T-helper 1 cell (primary cell): ENCODE measurements at regions not wholly inside any gene's neighbourhood (a gene's known extent, or its start where the extent isn't known, plus 50 kb on each side); places are given as distances from the start of the nearest gene placed in this dataset.
"Not testable (repeated sequence)": the region's sequence is repeated elsewhere in the genome, so short reads cannot be mapped to it uniquely, and the experiment has no call there.

Source experiments
- DNase-seq, 5 donors: peaks; one replicate each; pipeline ENCODE4 v3.0.0-alpha.2; 2012 to 2020

GRCh38 chrX:50967736-50968135, 57.2 kb downstream of the BMP15 start:
- no peak for DNase-seq

GRCh38 chrX:50968871-50969635, 58.5 kb downstream of the BMP15 start:
- not testable (repeated sequence) for DNase-seq

GRCh38 chrX:50971395-50971794, 60.9 kb downstream of the BMP15 start:
- no peak for DNase-seq

- DNase-seq: no peak
Measured at GRCh38 chrX:50973199-50973598, 62.7 kb downstream of the BMP15 start.

GRCh38 chrX:50978920-50979682, 68.6 kb downstream of the BMP15 start:
- DNase-seq: no peak

GRCh38 chrX:50980251-50980650, 69.7 kb downstream of the BMP15 start:
- DNase-seq: no peak

- peak in 2 of 5 donors; percentile 0 to 11 for DNase-seq
Measured at GRCh38 chrX:50988649-50989048, 78.1 kb downstream of the BMP15 start.

GRCh38 chrX:50996930-50997329, 86.4 kb downstream of the BMP15 start:
- DNase-seq: no peak

GRCh38 chrX:51000384-51000783, 89.8 kb downstream of the BMP15 start:
- not testable (repeated sequence) for DNase-seq

GRCh38 chrX:51001733-51002632, 91.4 kb downstream of the BMP15 start:
- DNase-seq: not testable (repeated sequence)

GRCh38 chrX:51006064-51006463, 95.5 kb downstream of the BMP15 start:
- DNase-seq: no peak

- no peak for DNase-seq
Measured at GRCh38 chrX:51024106-51024696, 113.7 kb downstream of the BMP15 start.

- no peak for DNase-seq
Measured at GRCh38 chrX:51026862-51027261, 116.3 kb downstream of the BMP15 start.

- no peak for DNase-seq
Measured at GRCh38 chrX:51035746-51036145, 125.2 kb downstream of the BMP15 start.

GRCh38 chrX:51047950-51048349, 137.4 kb downstream of the BMP15 start:
- DNase-seq: no peak

GRCh38 chrX:51053741-51054140, 143.2 kb downstream of the BMP15 start:
- no peak for DNase-seq

GRCh38 chrX:51098046-51098445, 187.5 kb downstream of the BMP15 start:
- no peak for DNase-seq

- not testable (repeated sequence) for DNase-seq
Measured at GRCh38 chrX:51119058-51119926, 208.8 kb downstream of the BMP15 start.

- DNase-seq: not testable (repeated sequence)
Measured at GRCh38 chrX:51125743-51126142, 206.9 kb upstream of the NUDT10 start.

GRCh38 chrX:51144828-51145442, 187.7 kb upstream of the NUDT10 start:
- DNase-seq: peak in 2 of 5 donors; percentile 11 to 33

- DNase-seq: no peak
Measured at GRCh38 chrX:51148848-51149247, 183.8 kb upstream of the NUDT10 start.
